CD4-positive, alpha-beta T cell treated with Interleukin-12 subunit alpha and Interleukin-12 subunit beta, for 1 hour (primary cell): ENCODE measurements at regions not wholly inside any gene's neighbourhood (a gene's known extent, or its start where the extent isn't known, plus 50 kb on each side); places are given as distances from the start of the nearest gene placed in this dataset.
"Not testable (repeated sequence)": the region's sequence is repeated elsewhere in the genome, so short reads cannot be mapped to it uniquely, and the experiment has no call there.

ENCODE experiments used
- DNase-seq: peaks from one replicate; pipeline ENCODE4 v3.0.0-alpha.2; 2020

DNA sequence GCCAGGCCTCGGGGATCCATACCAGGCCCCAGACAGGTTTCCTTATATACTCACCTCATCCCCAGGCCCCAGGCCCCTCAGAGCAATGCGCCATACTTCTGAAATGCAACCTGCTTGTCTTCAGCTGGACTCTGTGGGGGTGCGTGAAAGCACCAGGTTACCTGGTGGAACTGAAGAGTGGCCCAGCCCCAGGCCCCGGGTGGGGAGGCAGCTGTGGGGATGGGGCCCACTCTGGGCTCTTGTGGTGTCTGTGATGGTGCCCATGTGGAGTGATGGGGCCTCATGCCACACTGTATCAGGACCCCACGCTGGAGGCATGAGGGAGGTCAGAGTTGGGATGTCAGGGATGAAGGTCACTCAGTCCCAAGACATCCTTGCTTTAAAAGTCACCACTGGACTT is 999.0 kb downstream of the BRD1 start:
- DNase-seq = no peak

- no peak for DNase-seq
Observed at GRCh38 chr22:48827904-48828555, 999.6 kb downstream of the BRD1 start.

- no peak for DNase-seq
Observed at GRCh38 chr22:48827268-48827846, 1000.3 kb downstream of the BRD1 start.

- DNase-seq = no peak
Observed at GRCh38 chr22:48826546-48826945, 1001.1 kb downstream of the BRD1 start.

- no peak for DNase-seq
Observed at GRCh38 chr22:48825802-48826520, 1001.7 kb downstream of the BRD1 start.

GRCh38 chr22:48824712-48825651 is 1002.7 kb downstream of the BRD1 start:
- no peak for DNase-seq

GRCh38 chr22:48823941-48824340 is 1003.7 kb downstream of the BRD1 start:
- DNase-seq = no peak

GRCh38 chr22:48822278-48823233 is 1005.1 kb downstream of the BRD1 start:
- no peak for DNase-seq

- DNase-seq = no peak
Observed at GRCh38 chr22:48821727-48822126, 1005.9 kb downstream of the BRD1 start.

- no peak for DNase-seq
Observed at GRCh38 chr22:48821346-48821690, 1006.4 kb downstream of the BRD1 start.

DNA sequence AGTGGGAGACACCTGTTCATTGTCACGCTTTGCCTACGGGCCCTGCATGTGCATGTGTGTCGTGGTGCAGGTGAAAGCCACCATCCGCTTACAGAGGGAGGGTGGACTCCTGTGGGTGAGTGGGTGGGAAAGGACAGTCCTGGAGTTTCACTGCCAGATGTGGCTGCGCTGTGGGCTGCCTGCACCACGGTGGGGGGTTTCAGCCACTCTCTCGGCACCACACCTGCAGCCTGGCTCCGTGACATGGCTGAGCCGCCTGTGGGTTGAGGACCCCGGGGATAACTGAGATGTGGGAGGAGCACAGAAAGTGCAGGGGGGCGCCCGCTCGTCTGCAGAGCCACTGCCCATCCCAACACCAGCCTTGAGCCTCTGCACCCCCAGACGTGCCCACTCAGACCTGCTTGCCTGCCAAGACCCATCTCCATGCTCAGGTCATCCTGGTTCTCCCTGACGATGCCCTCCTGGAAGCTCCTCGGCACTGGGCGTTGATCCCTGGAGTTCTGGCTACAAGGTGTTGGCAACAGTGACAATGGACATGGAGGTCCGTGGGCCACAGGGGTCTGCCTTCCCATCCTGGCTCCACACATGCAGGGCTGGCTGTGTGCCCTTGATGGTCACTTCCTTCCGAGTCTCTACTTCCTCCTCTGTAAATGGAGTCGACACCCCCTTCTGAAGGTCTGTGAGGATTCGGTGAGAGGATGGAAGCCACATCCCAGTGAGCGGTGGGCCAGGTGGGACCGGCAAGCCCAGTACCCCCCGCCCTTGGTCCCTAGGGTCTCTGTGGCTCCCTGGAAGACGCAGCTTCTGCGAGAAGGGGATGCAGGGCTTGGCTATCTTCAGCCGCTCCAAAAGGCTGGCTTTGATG is 1007.0 kb downstream of the BRD1 start:
- DNase-seq = no peak

- DNase-seq = no peak
Observed at GRCh38 chr22:48819961-48820360, 1007.7 kb downstream of the BRD1 start.

GRCh38 chr22:48819232-48819631 is 1008.4 kb downstream of the BRD1 start:
- no peak for DNase-seq

- not testable (repeated sequence) for DNase-seq
Observed at GRCh38 chr22:48817491-48817890, 1010.2 kb downstream of the BRD1 start.

GRCh38 chr22:48811885-48812284 is 1015.8 kb downstream of the BRD1 start:
- no peak for DNase-seq

- no peak for DNase-seq
Observed at GRCh38 chr22:48808038-48808960, 1019.4 kb downstream of the BRD1 start.

- no peak for DNase-seq
Observed at GRCh38 chr22:48807155-48807554, 1020.5 kb downstream of the BRD1 start.

DNA sequence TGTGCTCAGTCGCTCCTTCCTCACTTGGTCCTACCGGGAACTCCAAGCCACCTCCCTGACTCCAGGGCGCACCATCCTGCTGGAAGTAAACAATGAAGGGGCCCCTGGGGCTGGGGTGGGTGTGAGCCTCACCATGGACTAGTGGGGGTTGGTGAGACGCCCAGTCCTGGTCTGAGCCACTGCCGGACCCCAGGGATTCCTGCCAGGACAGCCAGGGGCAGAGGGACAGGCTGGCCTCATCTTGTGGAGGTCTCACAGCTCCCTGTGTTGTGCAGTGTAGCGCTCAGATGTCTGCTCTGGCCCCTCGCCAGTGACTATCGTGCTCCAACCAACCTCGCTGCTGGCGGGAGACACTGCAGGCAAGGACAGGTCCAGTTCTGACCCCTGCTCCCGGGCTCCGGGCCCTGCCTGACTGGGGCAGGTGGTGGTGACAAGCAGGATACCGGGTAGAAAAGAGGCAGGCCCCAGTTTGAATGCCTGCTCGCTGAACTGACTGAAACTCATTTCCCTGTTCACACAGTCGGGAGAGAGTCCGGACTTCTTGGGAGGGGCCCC is 1021.4 kb downstream of the BRD1 start:
- DNase-seq = no peak

DNA sequence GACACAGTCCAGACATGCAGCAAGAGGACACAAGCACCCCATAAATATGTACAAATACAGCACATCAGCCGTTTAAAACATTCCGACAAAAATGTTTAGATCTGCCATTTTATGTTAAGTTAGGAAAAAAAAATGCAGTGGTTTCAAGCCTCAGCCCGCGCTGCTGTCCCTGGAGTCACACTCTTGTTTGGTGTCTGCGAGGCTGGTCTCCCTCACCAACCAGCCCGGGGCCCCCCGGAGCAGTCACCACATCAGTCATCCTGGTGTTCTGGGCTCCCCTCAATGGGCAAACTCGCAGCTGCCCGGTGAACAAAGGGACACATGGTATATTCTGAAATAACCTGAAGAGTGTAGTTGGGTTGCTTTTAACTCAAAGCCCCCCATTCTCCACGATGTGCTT is 1022.2 kb downstream of the BRD1 start:
- DNase-seq = no peak
